NCI-H1105 treated with DMSO at 0.1 percent for 48 hours (cell line): ENCODE measurements at regions not wholly inside any gene's neighbourhood (a gene's known extent, or its start where the extent isn't known, plus 50 kb on each side); places are given as distances from the start of the nearest gene placed in this dataset.

ENCODE experiments used
- DNase-seq: peaks from one replicate; lab custom pipeline; 2025; lab: John Stamatoyannopoulos, UW

GRCh38 chr10:107383357-107383756 lies 218.9 kb upstream of the SORCS1 start:
- no peak for DNase-seq

- no peak for DNase-seq
Measured at GRCh38 chr10:107379601-107380000, 215.1 kb upstream of the SORCS1 start.

GRCh38 chr10:107371801-107372200 lies 207.3 kb upstream of the SORCS1 start:
- no peak for DNase-seq

GRCh38 chr10:107364872-107365271 lies 200.4 kb upstream of the SORCS1 start:
- DNase-seq: no peak

- DNase-seq: no peak
Measured at GRCh38 chr10:107362306-107362705, 197.8 kb upstream of the SORCS1 start.

GRCh38 chr10:107357033-107357432 lies 192.5 kb upstream of the SORCS1 start:
- DNase-seq: no peak

GRCh38 chr10:107356396-107356795 lies 191.9 kb upstream of the SORCS1 start:
- no peak for DNase-seq

- DNase-seq: no peak
Measured at GRCh38 chr10:107342711-107343110, 178.2 kb upstream of the SORCS1 start.

GRCh38 chr10:107341281-107341680 lies 176.8 kb upstream of the SORCS1 start:
- DNase-seq: no peak

GRCh38 chr10:107340326-107340725 lies 175.8 kb upstream of the SORCS1 start:
- DNase-seq: no peak

GRCh38 chr10:107336061-107336460 lies 171.6 kb upstream of the SORCS1 start:
- no peak for DNase-seq

- DNase-seq: no peak
Measured at GRCh38 chr10:107317592-107317991, 153.1 kb upstream of the SORCS1 start.

GRCh38 chr10:107303203-107303602 lies 138.7 kb upstream of the SORCS1 start:
- DNase-seq: no peak

GRCh38 chr10:107299606-107300005 lies 135.1 kb upstream of the SORCS1 start:
- no peak for DNase-seq

GRCh38 chr10:107284187-107284586 lies 119.7 kb upstream of the SORCS1 start:
- DNase-seq: no peak

GRCh38 chr10:107280293-107280692 lies 115.8 kb upstream of the SORCS1 start:
- no peak for DNase-seq

- no peak for DNase-seq
Measured at GRCh38 chr10:107277591-107277990, 113.1 kb upstream of the SORCS1 start.

GRCh38 chr10:107275806-107276205 lies 111.3 kb upstream of the SORCS1 start:
- no peak for DNase-seq

GRCh38 chr10:107269626-107270025 lies 105.1 kb upstream of the SORCS1 start:
- DNase-seq: no peak

GRCh38 chr10:107264742-107265141 lies 100.2 kb upstream of the SORCS1 start:
- DNase-seq: no peak

GRCh38 chr10:107244122-107244521 lies 79.6 kb upstream of the SORCS1 start:
- no peak for DNase-seq

GRCh38 chr10:107238275-107238674 lies 73.8 kb upstream of the SORCS1 start:
- DNase-seq: no peak

GRCh38 chr10:107232013-107232412 lies 67.5 kb upstream of the SORCS1 start:
- DNase-seq: no peak

- DNase-seq: no peak
Measured at GRCh38 chr10:107230887-107231286, 66.4 kb upstream of the SORCS1 start.

GRCh38 chr10:107215681-107216080 lies 51.2 kb upstream of the SORCS1 start:
- DNase-seq: no peak
